Endothelial cell of umbilical vein (primary cell): ENCODE measurements at regions not wholly inside any gene's neighbourhood (a gene's known extent, or its start where the extent isn't known, plus 50 kb on each side); places are given as distances from the start of the nearest gene placed in this dataset.

Experiments
- BruUV-seq: library from RNA; stranded (reverse); fragments of 400-500 nt; replicated peaks from 2 replicates; lab custom pipeline; 2021; lab: Mats Ljungman, UMichigan
- CTCF ChIA-PET: fragments of 300-600, 350-600 bp; sonication (Branson Sonifier 250); formaldehyde crosslinking; loops from one replicate; lab custom pipeline; 2021; ENCODE audit warnings: antibody characterized with exemption, inconsistent platforms; lab: Charles Lee
- POLR2A ChIA-PET: fragments of 300-600, 350-600 bp; sonication (Branson Sonifier 250); formaldehyde crosslinking; loops from one replicate; lab custom pipeline; 2021; ENCODE audit warnings: antibody characterized with exemption, inconsistent platforms; lab: Charles Lee
- DNase-seq: peaks from one replicate; pipeline ENCODE4 v3.0.0-alpha.2; 2011; ENCODE audit warnings: low read depth, low spot score
- FAIRE-seq: peaks from 2 replicates; lab custom pipeline; 2011; peaks lifted over from hg19 to GRCh38; lab: Jason Lieb, UNC
- H2AFZ ChIP-seq: 2 replicates; pipeline ENCODE4 v1.6.0; 2012; ENCODE audit warnings: low read depth, low read length, control low read depth, inconsistent platforms
- H3K27ac ChIP-seq: 2 replicates; pipeline ENCODE4 v1.5.1; 2011; ENCODE audit warnings: low read depth, mild to moderate bottlenecking, control low read depth, low read length, moderate library complexity; ENCODE audit not compliant: insufficient read depth
- H3K27me3 ChIP-seq, 2 experiments: 2 replicates each; pipeline versions ENCODE4 v1.6.0 to v1.6.1; 2011; ENCODE audit warnings: low read length in 2 of 2, mixed read lengths in 1 of 2; ENCODE audit not compliant: control insufficient read depth in 2 of 2, insufficient read depth in 2 of 2
- H3K36me3 ChIP-seq, 2 experiments: 2 replicates in 1 of 2; 3 replicates in 1 of 2; pipeline ENCODE4 v1.5.1; 2011; ENCODE audit warnings: low read length in 2 of 2, mild to moderate bottlenecking in 1 of 2, moderate library complexity in 1 of 2; ENCODE audit not compliant: control insufficient read depth in 2 of 2, insufficient read depth in 2 of 2; ENCODE audit errors: extremely low read depth in 1 of 2
- H3K4me1 ChIP-seq: 3 replicates; pipeline ENCODE4 v1.5.1; 2011; ENCODE audit warnings: mild to moderate bottlenecking, low read length; ENCODE audit not compliant: control insufficient read depth, insufficient read depth; ENCODE audit errors: extremely low read depth
- H3K4me2 ChIP-seq: 2 replicates; pipeline ENCODE4 v1.6.1; 2011; ENCODE audit warnings: low read length, control low read depth, mixed read lengths; ENCODE audit not compliant: insufficient read depth
- H3K4me3 ChIP-seq, 3 experiments: fragments of 200-600 bp in 1 of 3; sonication (generic), shearing (Covaris generic) in 1 of 3; replicated peaks in 1 of 3; 2 replicates each; pipeline ENCODE4 v1.5.1; 2011 to 2016; ENCODE audit warnings: control low read depth in 3 of 3, low read length in 3 of 3, mild to moderate bottlenecking in 2 of 3, inconsistent platforms in 1 of 3, low read depth in 1 of 3, moderate library complexity in 1 of 3; ENCODE audit not compliant: insufficient read depth in 1 of 3
- H3K79me2 ChIP-seq: 2 replicates; pipeline ENCODE4 v1.6.0; 2012; ENCODE audit warnings: low read length, inconsistent platforms; ENCODE audit not compliant: control insufficient read depth, insufficient read depth
- H3K9ac ChIP-seq: replicated peaks from 2 replicates; pipeline ENCODE3; 2011; ENCODE audit warnings: low read length, control low read depth; ENCODE audit not compliant: insufficient read depth; ENCODE audit errors: extremely low read depth
- H3K9me1 ChIP-seq: replicated peaks from 3 replicates; pipeline ENCODE4 v1.6.0; 2011; ENCODE audit warnings: mild to moderate bottlenecking, low read length; ENCODE audit not compliant: control insufficient read depth, insufficient read depth; ENCODE audit errors: extremely low read depth
- H3K9me3 ChIP-seq: replicated peaks from 2 replicates; pipeline ENCODE4 v1.5.1; 2012; ENCODE audit warnings: low read length, inconsistent platforms; ENCODE audit not compliant: control insufficient read depth, insufficient read depth
- H4K20me1 ChIP-seq: replicated peaks from 2 replicates; pipeline ENCODE3; 2011; ENCODE audit warnings: mild to moderate bottlenecking, low read length; ENCODE audit not compliant: control insufficient read depth, insufficient read depth; ENCODE audit errors: extremely low read depth
- EZH2 ChIP-seq: IDR thresholded peaks from 2 replicates; pipeline ENCODE4 v1.6.1; 2012; ENCODE audit warnings: borderline replicate concordance, low read depth, mild to moderate bottlenecking, moderate library complexity, low read length, inconsistent platforms; ENCODE audit not compliant: severe bottlenecking
- FOS ChIP-seq: IDR thresholded peaks from 2 replicates; pipeline ENCODE4 v1.6.1; 2011; ENCODE audit warnings: mild to moderate bottlenecking, low read length, moderate library complexity, borderline replicate concordance; ENCODE audit not compliant: insufficient read depth
- GATA2 ChIP-seq: IDR thresholded peaks from 2 replicates; pipeline ENCODE4 v1.7.0; 2011; ENCODE audit warnings: low read depth, mild to moderate bottlenecking, moderate library complexity, mixed read lengths, low read length; ENCODE audit not compliant: insufficient read length, insufficient read depth
- JUN ChIP-seq: IDR thresholded peaks from 2 replicates; pipeline ENCODE4 v1.6.1; 2011; ENCODE audit warnings: borderline replicate concordance, low read depth; ENCODE audit not compliant: insufficient read length, insufficient read depth
- MYC ChIP-seq: IDR thresholded peaks from one replicate; pipeline ENCODE4 v1.6.1; 2011; ENCODE audit warnings: mild to moderate bottlenecking, low read depth, low read length
- POLR2A ChIP-seq: IDR thresholded peaks from 2 replicates; pipeline ENCODE4 v1.6.1; 2012; ENCODE audit warnings: low read depth, mild to moderate bottlenecking, control low read depth, low read length
- POLR2AphosphoS5 ChIP-seq: IDR thresholded peaks from 2 replicates; pipeline ENCODE4 v1.6.1; 2012; ENCODE audit warnings: low read depth, mild to moderate bottlenecking, control low read depth, low read length, moderate library complexity; ENCODE audit not compliant: insufficient read depth
- dilution Hi-C: fragments of 300-500 bp; cut with MboI; formaldehyde crosslinking; loops from one replicate; pipeline ENCODE4 v1.15.0; 2019; ENCODE audit warnings: low sequenced_read_pairs; ENCODE audit not compliant: extremely low pct_ligation_motif_present
- intact Hi-C: fragments of 100-400 bp; cut with micrococcal nuclease; formaldehyde crosslinking; loops from one replicate; pipeline ENCODE4 v1.10.0; 2022
- TF ChIP-seq, protein P1 (sequence below), 2 donors: IDR thresholded peaks; 1 replicate in 1 of 2; 2 replicates in 1 of 2; pipeline ENCODE4 v1.5.1; 2011; ENCODE audit warnings: low read length in 2 of 2, mild to moderate bottlenecking in 2 of 2, moderate library complexity in 2 of 2, control low read depth in 1 of 2, inconsistent platforms in 1 of 2, low read depth in 1 of 2; ENCODE audit not compliant: insufficient read depth in 1 of 2; ENCODE audit errors: extremely low read depth in 1 of 2
- TF ChIP-seq, protein P2 (sequence below): IDR thresholded peaks from 2 replicates; pipeline ENCODE4 v1.6.1; 2011; ENCODE audit not compliant: insufficient read depth, insufficient read length

DNA sequence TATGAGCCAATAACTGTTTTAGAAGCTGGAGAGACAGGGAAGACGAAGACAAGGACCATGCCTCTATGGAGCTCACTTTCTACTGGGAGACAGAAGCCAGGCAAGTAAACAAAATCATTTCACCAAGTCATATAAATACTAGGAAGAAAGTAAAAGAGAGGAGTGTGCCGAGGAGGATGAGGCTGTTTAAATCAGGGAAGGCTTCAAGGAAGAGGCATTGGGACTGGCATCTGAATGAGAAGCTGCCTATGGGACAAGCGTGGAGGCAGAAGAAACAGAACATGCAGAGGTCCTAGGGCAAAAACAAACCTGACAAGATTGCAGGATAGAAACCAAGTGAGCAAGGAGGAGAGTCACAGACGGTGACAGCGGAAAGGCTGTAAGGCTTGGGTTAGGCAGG is 68.1 kb upstream of the CPLX2 start:
- POLR2A ChIA-PET: no interaction called here
- BruUV-seq: no TSS peak
- Histone ChIP-seq H2AFZ (no peak overlapping the region), H3K9ac (no peak overlapping the region), H3K9me3 (no peaks in the 10 kb centered on the region), H3K4me1 (no peaks in the 10 kb centered on the region), H3K36me3 (no peaks in the 10 kb centered on the region), H3K9me1 (no peaks in the 10 kb centered on the region), H3K27me3 (no peaks in the 10 kb centered on the region), H4K20me1 (no peaks in the 10 kb centered on the region), H3K27ac (no peak overlapping the region), H3K79me2 (no peaks in the 10 kb centered on the region), H3K4me2 (no peak overlapping the region), H3K4me3 (no peak overlapping the region)
- DNase-seq (no peak), FAIRE-seq (no peak)
- TF ChIP-seq EZH2 (no peak), GATA2 (no peak), POLR2AphosphoS5 (no peak), FOS (no peak), MYC (no peak), JUN (no peak), POLR2A (no peak)
- TF ChIP-seq, protein P1, sequence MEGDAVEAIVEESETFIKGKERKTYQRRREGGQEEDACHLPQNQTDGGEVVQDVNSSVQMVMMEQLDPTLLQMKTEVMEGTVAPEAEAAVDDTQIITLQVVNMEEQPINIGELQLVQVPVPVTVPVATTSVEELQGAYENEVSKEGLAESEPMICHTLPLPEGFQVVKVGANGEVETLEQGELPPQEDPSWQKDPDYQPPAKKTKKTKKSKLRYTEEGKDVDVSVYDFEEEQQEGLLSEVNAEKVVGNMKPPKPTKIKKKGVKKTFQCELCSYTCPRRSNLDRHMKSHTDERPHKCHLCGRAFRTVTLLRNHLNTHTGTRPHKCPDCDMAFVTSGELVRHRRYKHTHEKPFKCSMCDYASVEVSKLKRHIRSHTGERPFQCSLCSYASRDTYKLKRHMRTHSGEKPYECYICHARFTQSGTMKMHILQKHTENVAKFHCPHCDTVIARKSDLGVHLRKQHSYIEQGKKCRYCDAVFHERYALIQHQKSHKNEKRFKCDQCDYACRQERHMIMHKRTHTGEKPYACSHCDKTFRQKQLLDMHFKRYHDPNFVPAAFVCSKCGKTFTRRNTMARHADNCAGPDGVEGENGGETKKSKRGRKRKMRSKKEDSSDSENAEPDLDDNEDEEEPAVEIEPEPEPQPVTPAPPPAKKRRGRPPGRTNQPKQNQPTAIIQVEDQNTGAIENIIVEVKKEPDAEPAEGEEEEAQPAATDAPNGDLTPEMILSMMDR (IDR thresholded peaks at IDR 0.05; ENCODE audit: extremely low read depth in 1 of 2, insufficient read depth in 1 of 2, low read depth in 1 of 2, low read length in 2 of 2): no peak
- TF ChIP-seq, protein P2, sequence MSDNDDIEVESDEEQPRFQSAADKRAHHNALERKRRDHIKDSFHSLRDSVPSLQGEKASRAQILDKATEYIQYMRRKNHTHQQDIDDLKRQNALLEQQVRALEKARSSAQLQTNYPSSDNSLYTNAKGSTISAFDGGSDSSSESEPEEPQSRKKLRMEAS: no peak
- CTCF ChIA-PET: no interaction called here
- intact Hi-C loops (no loop called here), dilution Hi-C loops (no loop called here)
